ENCODE measurements at regions not wholly inside any gene's neighbourhood (a gene's known extent, or its start where the extent isn't known, plus 50 kb on each side); places are given as distances from the start of the nearest gene placed in this dataset.

GRCh38 chr11:27280140-27280539, 82.9 kb downstream of the CCDC34 start:
- H3K27me3 ChIP-seq (ENCODE audit: control insufficient read depth, insufficient read depth, low read length) = no peaks in the 10 kb centered on the region
- no peaks in the 10 kb centered on the region for H3K9me3 ChIP-seq (ENCODE audit: control insufficient read depth, low read length)
- no peak overlapping the region for H3K9ac ChIP-seq
- no peak for TF ChIP-seq CTCF (IDR thresholded peaks at IDR 0.05)
- no peaks in the 10 kb centered on the region for H3K79me2 ChIP-seq
- H3K4me1 ChIP-seq = no peaks in the 10 kb centered on the region
- H3K27ac ChIP-seq = no peak overlapping the region
- no peak overlapping the region for H2AFZ ChIP-seq
- H3K4me3 ChIP-seq (ENCODE audit: low read depth, low read length) = no peak overlapping the region
- no peaks in the 10 kb centered on the region for H3K36me3 ChIP-seq (ENCODE audit: control insufficient read depth, insufficient read depth, low read length)
- no peak overlapping the region for H3K4me2 ChIP-seq (ENCODE audit: low read length)

DNA sequence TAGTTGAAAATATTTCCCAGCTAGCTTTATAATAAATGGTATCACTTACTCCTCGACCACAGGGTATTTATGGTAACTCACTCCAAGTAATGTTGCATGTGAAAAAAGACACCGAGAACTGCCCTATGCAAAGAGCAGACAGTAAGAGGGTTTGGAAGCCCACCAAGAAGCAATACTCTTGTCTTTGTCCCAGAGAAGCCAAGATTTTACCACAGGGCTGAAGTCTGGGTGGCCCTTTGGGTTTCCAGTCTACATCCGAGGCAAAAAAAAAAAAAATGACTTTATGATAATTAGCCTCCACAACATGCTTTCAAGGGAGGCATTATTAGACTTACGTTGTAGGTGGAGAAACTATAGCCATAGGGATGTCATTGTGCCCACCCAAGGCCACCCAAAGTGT, 83.6 kb downstream of the CCDC34 start:
- Histone ChIP-seq H3K4me3 (ENCODE audit: low read depth, low read length) (no peak overlapping the region), H3K27ac (no peak overlapping the region), H3K4me2 (ENCODE audit: low read length) (no peak overlapping the region), H3K36me3 (ENCODE audit: control insufficient read depth, insufficient read depth, low read length) (no peaks in the 10 kb centered on the region), H2AFZ (no peak overlapping the region), H3K9me3 (ENCODE audit: control insufficient read depth, low read length) (no peaks in the 10 kb centered on the region), H3K4me1 (no peaks in the 10 kb centered on the region), H3K79me2 (no peaks in the 10 kb centered on the region), H3K9ac (no peak overlapping the region), H3K27me3 (ENCODE audit: control insufficient read depth, insufficient read depth, low read length) (no peaks in the 10 kb centered on the region)
- TF ChIP-seq CTCF (IDR thresholded peaks at IDR 0.05) = no peak

DNA sequence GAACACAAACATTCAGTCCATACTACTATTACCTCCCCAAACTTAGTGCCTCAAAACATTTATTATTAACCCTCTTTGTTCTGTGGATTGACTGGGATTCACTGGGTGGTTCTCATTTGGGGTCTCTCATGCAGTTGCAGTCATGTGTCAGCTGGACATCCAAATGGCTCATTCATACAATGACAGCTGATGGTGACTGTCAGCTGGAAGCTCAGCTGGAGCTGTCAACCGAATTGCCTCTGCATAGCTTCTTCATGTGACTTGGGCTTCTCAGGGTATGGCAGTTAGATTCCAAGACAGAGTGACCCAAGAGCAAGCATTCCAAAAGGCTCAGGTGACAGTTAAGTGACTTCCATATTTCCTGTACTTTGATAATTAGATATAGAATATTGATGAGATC, 85.2 kb downstream of the CCDC34 start:
- H3K9me3 ChIP-seq (ENCODE audit: control insufficient read depth, low read length) = no peaks in the 10 kb centered on the region
- no peaks in the 10 kb centered on the region for H3K27me3 ChIP-seq (ENCODE audit: control insufficient read depth, insufficient read depth, low read length)
- H3K4me2 ChIP-seq (ENCODE audit: low read length) = no peak overlapping the region
- H3K27ac ChIP-seq = no peak overlapping the region
- H3K4me1 ChIP-seq = no peaks in the 10 kb centered on the region
- no peak overlapping the region for H3K4me3 ChIP-seq (ENCODE audit: low read depth, low read length)
- H3K36me3 ChIP-seq (ENCODE audit: control insufficient read depth, insufficient read depth, low read length) = no peaks in the 10 kb centered on the region
- H3K79me2 ChIP-seq = no peaks in the 10 kb centered on the region
- no peak for TF ChIP-seq CTCF (IDR thresholded peaks at IDR 0.05)
- H2AFZ ChIP-seq = no peak overlapping the region
- H3K9ac ChIP-seq = no peak overlapping the region

DNA sequence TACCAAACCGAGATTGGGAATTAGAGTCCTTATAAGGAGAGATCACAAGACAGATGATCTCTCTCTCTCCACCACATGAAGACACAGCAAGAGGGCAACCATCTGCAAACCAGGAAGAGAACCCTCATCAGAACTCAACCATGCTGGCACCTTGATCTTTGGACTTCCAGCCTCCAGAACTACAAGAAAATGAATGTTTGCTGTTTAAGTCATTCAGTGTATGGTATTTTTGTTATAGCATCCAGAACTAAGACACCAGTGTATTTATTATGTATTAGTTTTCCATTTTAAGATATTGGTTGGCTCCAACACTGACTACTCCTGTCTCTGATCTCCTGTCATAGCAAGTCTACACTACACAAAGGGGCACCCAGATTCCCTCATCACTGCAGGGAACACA, 86.9 kb downstream of the CCDC34 start:
- H3K9me3 ChIP-seq (ENCODE audit: control insufficient read depth, low read length) = no peaks in the 10 kb centered on the region
- H3K4me1 ChIP-seq = no peaks in the 10 kb centered on the region
- no peak overlapping the region for H2AFZ ChIP-seq
- no peaks in the 10 kb centered on the region for H3K79me2 ChIP-seq
- H3K4me3 ChIP-seq (ENCODE audit: low read depth, low read length) = no peak overlapping the region
- no peak for TF ChIP-seq CTCF (IDR thresholded peaks at IDR 0.05)
- no peak overlapping the region for H3K27ac ChIP-seq
- no peak overlapping the region for H3K4me2 ChIP-seq (ENCODE audit: low read length)
- H3K36me3 ChIP-seq (ENCODE audit: control insufficient read depth, insufficient read depth, low read length) = no peaks in the 10 kb centered on the region
- no peaks in the 10 kb centered on the region for H3K27me3 ChIP-seq (ENCODE audit: control insufficient read depth, insufficient read depth, low read length)
- H3K9ac ChIP-seq = no peak overlapping the region

DNA sequence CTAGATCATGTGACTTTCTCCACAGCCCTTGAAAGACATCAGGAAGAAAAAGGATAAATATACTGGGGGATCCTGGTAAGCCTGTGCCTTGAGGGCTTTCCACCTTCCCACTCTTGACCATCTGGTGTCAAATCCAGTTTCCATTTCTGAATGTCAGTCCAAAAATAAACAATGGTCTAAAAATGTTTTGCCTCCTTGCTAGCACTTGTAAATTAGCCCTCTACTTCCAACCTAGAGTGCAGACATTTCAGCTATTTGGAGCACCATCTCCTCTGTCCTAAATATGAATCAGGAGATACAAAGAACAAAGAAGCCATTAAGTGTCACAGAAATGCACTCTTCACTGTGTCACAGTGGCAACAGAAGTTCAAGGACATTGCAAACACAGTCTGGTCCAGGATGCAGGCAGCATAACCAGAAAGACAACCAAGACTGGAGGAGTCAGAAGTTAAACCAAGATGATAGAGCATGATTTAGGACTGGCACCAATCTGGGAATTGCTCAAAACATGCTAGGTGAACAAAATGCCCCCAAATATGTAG, 88.1 kb downstream of the CCDC34 start:
- Histone ChIP-seq H3K27me3 (ENCODE audit: control insufficient read depth, insufficient read depth, low read length) (no peaks in the 10 kb centered on the region), H2AFZ (no peak overlapping the region), H3K36me3 (ENCODE audit: control insufficient read depth, insufficient read depth, low read length) (no peaks in the 10 kb centered on the region), H3K27ac (no peak overlapping the region), H3K4me2 (ENCODE audit: low read length) (no peak overlapping the region), H3K4me3 (ENCODE audit: low read depth, low read length) (no peak overlapping the region), H3K9me3 (ENCODE audit: control insufficient read depth, low read length) (no peaks in the 10 kb centered on the region), H3K4me1 (no peaks in the 10 kb centered on the region), H3K79me2 (no peaks in the 10 kb centered on the region), H3K9ac (no peak overlapping the region)
- TF ChIP-seq CTCF (IDR thresholded peaks at IDR 0.05) = no peak

Measured in parathyroid adenoma (tissue), 2 donors.